ENCODE measurements at regions not wholly inside any gene's neighbourhood (a gene's known extent, or its start where the extent isn't known, plus 50 kb on each side); places are given as distances from the start of the nearest gene placed in this dataset.

DNA sequence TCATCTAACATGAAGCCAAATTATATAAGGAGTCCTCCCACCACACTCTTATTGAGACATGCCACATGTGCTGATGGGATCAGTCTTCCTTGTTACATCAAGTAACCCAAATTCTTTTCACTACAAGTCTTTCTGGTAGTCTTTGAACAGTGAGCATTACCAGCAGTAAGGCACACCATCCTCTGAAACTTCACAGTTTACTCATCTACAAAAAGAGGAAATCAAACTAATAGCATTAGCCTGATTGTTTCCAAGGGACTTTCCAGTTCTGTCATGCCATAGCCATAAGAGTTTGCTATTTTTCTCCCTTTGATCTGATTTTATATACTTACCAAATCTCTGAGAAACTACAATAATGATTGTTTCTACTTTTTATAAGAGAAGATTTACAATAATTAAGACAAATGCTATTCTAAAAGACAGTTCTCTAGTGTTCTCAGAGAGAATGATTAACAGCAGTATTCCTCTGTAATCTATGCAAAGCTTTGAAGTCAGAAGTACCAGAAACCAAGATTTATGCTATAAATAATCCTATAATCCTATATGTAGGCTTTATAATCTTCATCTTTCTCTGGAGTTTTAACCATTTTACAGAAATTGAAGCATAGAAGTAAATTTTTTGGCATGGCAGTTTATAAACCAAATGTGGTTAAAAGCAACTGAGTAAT is 166.2 kb upstream of the ACO1 start:
- intact Hi-C loops (cut with DNase I): no loop called here
- H3K27ac ChIP-seq: no peak overlapping the region
- no peak overlapping the region for H3K4me3 ChIP-seq
- TF ChIP-seq CTCF (IDR thresholded peaks at IDR 0.05): no peak
- H3K36me3 ChIP-seq: no peaks in the 10 kb centered on the region
- H3K9ac ChIP-seq (ENCODE audit: low read depth in 2 of 2, low read length in 2 of 2): no peak overlapping the region
- H3K4me1 ChIP-seq: no peaks in the 10 kb centered on the region
- no peaks in the 10 kb centered on the region for H3K9me3 ChIP-seq
- H3K27me3 ChIP-seq: no peaks in the 10 kb centered on the region
- no peak for DNase-seq

- TF ChIP-seq CTCF (IDR thresholded peaks at IDR 0.05): no peak
- H3K4me1 ChIP-seq: no peaks in the 10 kb centered on the region
These were observed 163.7 kb upstream of the ACO1 start for GRCh38 chr9:32220750-32221149.

GRCh38 chr9:32234451-32234850 is 150.0 kb upstream of the ACO1 start:
- intact Hi-C loops (cut with DNase I): no loop called here
- Histone ChIP-seq H3K9ac (ENCODE audit: low read depth in 2 of 2, low read length in 2 of 2) (no peak overlapping the region), H3K4me1 (no peaks in the 10 kb centered on the region), H3K36me3 (no peaks in the 10 kb centered on the region), H3K9me3 (no peaks in the 10 kb centered on the region), H3K4me3 (no peak overlapping the region), H3K27ac (no peak overlapping the region), H3K27me3 (no peaks in the 10 kb centered on the region)
- no peak for DNase-seq
- TF ChIP-seq CTCF (IDR thresholded peaks at IDR 0.05): no peak

More at GRCh38 chr9:32220750-32221149, 163.7 kb upstream of the ACO1 start:
- H3K36me3 ChIP-seq: no peaks in the 10 kb centered on the region
- no peak overlapping the region for H3K9ac ChIP-seq (ENCODE audit: low read depth in 2 of 2, low read length in 2 of 2)
- DNase-seq: no peak
- H3K4me3 ChIP-seq: no peak overlapping the region
- intact Hi-C loops (cut with DNase I): no loop called here
- no peaks in the 10 kb centered on the region for H3K9me3 ChIP-seq
- H3K27me3 ChIP-seq: no peaks in the 10 kb centered on the region
- H3K27ac ChIP-seq: no peak overlapping the region

DNA sequence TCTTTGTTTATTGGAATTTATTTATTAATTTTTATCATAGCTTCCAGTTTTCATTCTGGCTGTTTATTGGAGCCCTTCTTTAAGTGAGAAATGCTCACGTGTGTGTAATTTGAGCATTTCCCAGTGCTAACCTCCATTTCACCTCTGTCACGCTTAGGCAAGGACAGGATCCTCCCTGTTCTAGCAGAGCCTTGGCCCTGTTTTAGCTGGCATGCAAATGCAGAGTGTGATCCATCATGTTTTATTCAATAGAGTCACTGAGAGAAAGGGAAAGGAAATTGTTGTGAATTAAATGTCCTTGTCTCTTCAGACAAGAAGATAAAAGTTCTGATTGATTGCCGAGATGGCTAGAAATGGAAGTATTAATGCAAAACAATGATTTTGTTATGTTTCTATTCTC is 137.3 kb upstream of the ACO1 start:
- no peak overlapping the region for H3K4me3 ChIP-seq
- no peaks in the 10 kb centered on the region for H3K4me1 ChIP-seq
- no peaks in the 10 kb centered on the region for H3K36me3 ChIP-seq
- intact Hi-C loops (cut with DNase I): no loop called here
- H3K27ac ChIP-seq: no peak overlapping the region
- H3K27me3 ChIP-seq: no peaks in the 10 kb centered on the region
- H3K9ac ChIP-seq (ENCODE audit: low read depth in 2 of 2, low read length in 2 of 2): no peak overlapping the region
- TF ChIP-seq CTCF (IDR thresholded peaks at IDR 0.05): no peak
- H3K9me3 ChIP-seq: no peaks in the 10 kb centered on the region
- no peak for DNase-seq

DNA sequence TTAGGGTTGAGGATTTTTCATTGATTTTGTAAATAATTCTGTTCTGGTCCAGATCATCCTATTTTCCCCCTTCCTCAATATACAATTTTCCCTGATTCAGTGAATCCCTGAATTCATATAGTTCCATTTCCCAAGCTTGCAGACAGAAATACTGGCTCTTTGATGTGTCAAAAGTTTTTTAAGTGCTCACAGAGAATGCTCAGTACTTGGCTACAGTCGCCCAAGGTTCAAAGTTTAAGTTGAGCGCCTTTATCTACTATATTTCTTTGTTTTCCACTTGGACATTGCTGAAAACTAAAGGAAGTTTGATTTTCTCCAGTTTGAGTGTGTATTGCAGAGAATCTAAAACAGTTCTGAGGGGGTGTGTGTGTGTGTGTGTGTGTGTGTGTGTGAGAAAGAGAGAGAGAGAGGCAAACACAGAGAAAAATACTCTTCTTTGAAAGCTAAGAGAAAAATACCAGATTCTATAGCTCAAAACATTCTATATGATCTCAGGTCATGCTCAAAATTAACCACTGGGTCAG is 136.2 kb upstream of the ACO1 start:
- H3K9ac ChIP-seq (ENCODE audit: low read depth in 2 of 2, low read length in 2 of 2): no peak overlapping the region

More for the DNA sequence above, 136.2 kb upstream of the ACO1 start:
- Histone ChIP-seq H3K27ac (no peak overlapping the region), H3K4me1 (no peaks in the 10 kb centered on the region), H3K9me3 (no peaks in the 10 kb centered on the region), H3K36me3 (no peaks in the 10 kb centered on the region), H3K4me3 (no peak overlapping the region), H3K27me3 (no peaks in the 10 kb centered on the region)
- DNase-seq: no peak
- intact Hi-C loops (cut with DNase I): no loop called here
- TF ChIP-seq CTCF (IDR thresholded peaks at IDR 0.05): no peak
